PC-9 (cell line): ENCODE measurements at regions not wholly inside any gene's neighbourhood (a gene's known extent, or its start where the extent isn't known, plus 50 kb on each side); places are given as distances from the start of the nearest gene placed in this dataset.
A peak's percentile ranks its signal among the peaks of the same experiment; 100 is the strongest.

Source experiments
- BruUV-seq: library from RNA; stranded (reverse); fragments of 400-500 nt; replicated peaks from 2 replicates; lab custom pipeline; 2021; lab: Mats Ljungman, UMichigan
- CTCF ChIA-PET: fragments of 300-600 bp; sonication (Branson Sonifier 250); formaldehyde crosslinking; loops from one replicate; lab custom pipeline; 2022; ENCODE audit warnings: antibody characterized with exemption; lab: Charles Lee
- POLR2A ChIA-PET: fragments of 300-600 bp; sonication (Branson Sonifier 250); formaldehyde crosslinking; loops from one replicate; lab custom pipeline; 2022; ENCODE audit warnings: antibody characterized with exemption; ENCODE audit not compliant: unreplicated experiment; lab: Charles Lee
- DNase-seq, 2 experiments: peaks; one replicate each; pipeline versions ENCODE4 v3.0.0 to v3.0.0-alpha.2; 2015 to 2022; ENCODE audit warnings: mixed read lengths in 1 of 2
- H2AFZ ChIP-seq: fragments of 200-600 bp; sonication (generic); 2 replicates; pipeline ENCODE4 v1.8.1; 2017; ENCODE audit warnings: antibody characterized with exemption
- H3F3A ChIP-seq: fragments of 200-600 bp; sonication (generic); 2 replicates; pipeline ENCODE4 v1.8.1; 2017; ENCODE audit warnings: antibody characterized with exemption, mild to moderate bottlenecking, low read depth; ENCODE audit not compliant: insufficient read depth
- H3K27ac ChIP-seq: fragments of 200-600 bp; sonication (generic); 2 replicates; pipeline ENCODE4 v1.6.1; 2016; ENCODE audit warnings: mixed run types
- H3K27me3 ChIP-seq: fragments of 200-600 bp; sonication (generic); 2 replicates; pipeline ENCODE4 v1.6.1; 2016; ENCODE audit warnings: low read depth, mixed run types; ENCODE audit not compliant: insufficient read depth
- H3K36me3 ChIP-seq: fragments of 200-600 bp; sonication (generic); 2 replicates; pipeline ENCODE4 v1.6.1; 2016; ENCODE audit warnings: low read depth, mixed run types
- H3K4me1 ChIP-seq: fragments of 200-600 bp; sonication (generic); replicated peaks from 2 replicates; pipeline ENCODE4 v1.6.1; 2016; ENCODE audit warnings: mixed run types; ENCODE audit not compliant: insufficient read depth
- H3K4me2 ChIP-seq: fragments of 200-600 bp; sonication (generic); 2 replicates; pipeline ENCODE4 v1.6.1; 2017; ENCODE audit warnings: mixed run types
- H3K4me3 ChIP-seq: fragments of 200-600 bp; sonication (generic); 2 replicates; pipeline ENCODE4 v1.6.1; 2016; ENCODE audit warnings: mixed run types
- H3K79me2 ChIP-seq: fragments of 200-600 bp; sonication (generic); 2 replicates; pipeline ENCODE4 v1.6.1; 2017; ENCODE audit warnings: low read depth, mixed run types
- H3K9me2 ChIP-seq: fragments of 200-600 bp; sonication (generic); 2 replicates; pipeline ENCODE4 v1.8.1; 2017; ENCODE audit warnings: mild to moderate bottlenecking; ENCODE audit not compliant: insufficient read depth
- H3K9me3 ChIP-seq: fragments of 200-600 bp; sonication (generic); 2 replicates; pipeline ENCODE4 v1.8.1; 2016; ENCODE audit warnings: low read depth; ENCODE audit not compliant: insufficient read depth
- H4K20me1 ChIP-seq: fragments of 200-600 bp; sonication (generic); 2 replicates; pipeline ENCODE4 v1.8.1; 2017; ENCODE audit not compliant: insufficient read depth
- CTCF ChIP-seq: fragments of 200-600 bp; sonication (generic); conservative IDR thresholded peaks from 2 replicates; pipeline ENCODE4 v1.6.1; 2017; ENCODE audit warnings: mixed run types, antibody characterized with exemption, mild to moderate bottlenecking, moderate library complexity
- EZH2 ChIP-seq: fragments of 200-600 bp; sonication (generic); IDR thresholded peaks from 2 replicates; pipeline ENCODE4 v1.8.0; 2017; ENCODE audit warnings: antibody characterized with exemption, low read depth
- intact Hi-C: fragments of 100-400 bp; cut with micrococcal nuclease; formaldehyde crosslinking; loops from one replicate; pipeline ENCODE4 v1.10.0; 2022; ENCODE audit not compliant: unreplicated experiment

DNA sequence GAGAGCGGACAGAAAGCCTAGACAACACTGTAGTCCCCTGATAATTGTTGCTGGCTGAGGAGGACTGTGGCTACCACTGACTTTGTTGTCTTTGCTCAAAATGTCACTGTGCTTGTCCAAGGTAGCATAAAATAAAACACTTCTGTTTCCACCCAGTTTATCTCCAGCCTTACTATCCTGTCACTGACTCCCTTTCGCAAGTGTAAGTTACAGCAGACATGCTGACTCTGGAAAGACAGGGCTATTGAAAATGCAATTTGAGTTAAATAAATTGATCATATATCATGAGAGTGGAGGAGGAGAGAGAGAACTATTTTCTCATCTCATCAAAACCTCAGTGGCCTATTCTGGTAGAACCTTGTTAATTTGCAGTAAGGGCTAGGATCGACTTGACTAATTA is 138.0 kb upstream of the KIRREL3 start:
- TF ChIP-seq CTCF (no peak), EZH2 (no peak)
- Histone ChIP-seq H3K27ac (no peak overlapping the region), H3K4me2 (no peak overlapping the region), H3K9me2 (no peaks in the 10 kb centered on the region), H3K36me3 (no peaks in the 10 kb centered on the region), H3F3A (no peaks in the 10 kb centered on the region), H3K4me1 (no peaks in the 10 kb centered on the region), H3K27me3 (peaks cover 38% of the 10 kb centered on the region), H4K20me1 (no peaks in the 10 kb centered on the region), H3K79me2 (no peaks in the 10 kb centered on the region), H3K9me3 (no peaks in the 10 kb centered on the region), H2AFZ (no peak overlapping the region), H3K4me3 (no peak overlapping the region)
- no peak for DNase-seq
- POLR2A ChIA-PET = no interaction called here
- intact Hi-C loops = no loop called here
- no TSS peak for BruUV-seq
- CTCF ChIA-PET = no interaction called here

GRCh38 chr11:127137771-127138280 is 137.3 kb upstream of the KIRREL3 start:
- peaks cover 33% of the 10 kb centered on the region for H3K27me3 ChIP-seq
- no peak overlapping the region for H3K27ac ChIP-seq
- no TSS peak for BruUV-seq
- H3K4me2 ChIP-seq = no peak overlapping the region
- CTCF ChIA-PET = no interaction called here
- H3F3A ChIP-seq = no peaks in the 10 kb centered on the region
- H3K4me3 ChIP-seq = no peak overlapping the region
- TF ChIP-seq CTCF (no peak), EZH2 (no peak)
- H3K9me2 ChIP-seq = no peaks in the 10 kb centered on the region
- no peak overlapping the region for H2AFZ ChIP-seq
- H3K36me3 ChIP-seq = no peaks in the 10 kb centered on the region
- no peaks in the 10 kb centered on the region for H3K4me1 ChIP-seq
- no peaks in the 10 kb centered on the region for H4K20me1 ChIP-seq
- intact Hi-C loops = no loop called here
- H3K79me2 ChIP-seq = no peaks in the 10 kb centered on the region
- no peaks in the 10 kb centered on the region for H3K9me3 ChIP-seq
- DNase-seq = no peak
- POLR2A ChIA-PET = no interaction called here

- DNase-seq = no peak
- TF ChIP-seq CTCF (0 out of 2 replicates have a peak, but pooled peaks have one; percentile 13), EZH2 (no peak)
- intact Hi-C loops = no loop called here
- no peak overlapping the region for H3K4me2 ChIP-seq
- H3K9me2 ChIP-seq = no peaks in the 10 kb centered on the region
- ChIA-PET POLR2A (no interaction called here), CTCF (no interaction called here)
- H3K27me3 ChIP-seq = peaks cover 30% of the 10 kb centered on the region
- H3F3A ChIP-seq = no peaks in the 10 kb centered on the region
- H4K20me1 ChIP-seq = no peaks in the 10 kb centered on the region
- H3K27ac ChIP-seq = no peak overlapping the region
- no peak overlapping the region for H3K4me3 ChIP-seq
- H2AFZ ChIP-seq = no peak overlapping the region
- no peaks in the 10 kb centered on the region for H3K36me3 ChIP-seq
- no peaks in the 10 kb centered on the region for H3K9me3 ChIP-seq
- BruUV-seq = no TSS peak
- no peaks in the 10 kb centered on the region for H3K4me1 ChIP-seq
- no peaks in the 10 kb centered on the region for H3K79me2 ChIP-seq
These were observed 135.9 kb upstream of the KIRREL3 start for GRCh38 chr11:127136438-127136837.
